Activated CD4-positive, alpha-beta T cell treated with anti-CD3 and anti-CD28 coated beads for 24 hours (primary cell): ENCODE measurements at regions not wholly inside any gene's neighbourhood (a gene's known extent, or its start where the extent isn't known, plus 50 kb on each side); places are given as distances from the start of the nearest gene placed in this dataset.

Source experiments
- DNase-seq, 2 donors: peaks; one replicate each; pipeline ENCODE4 v3.0.0-alpha.2; 2020; ENCODE audit warnings: low read depth in 2 of 2

GRCh38 chr9:79196606-79197005, 375.2 kb upstream of the TLE4 start:
- DNase-seq = no peak

- no peak for DNase-seq
Measured at GRCh38 chr9:79200336-79200735, 371.4 kb upstream of the TLE4 start.

- no peak for DNase-seq
Measured at GRCh38 chr9:79201636-79202035, 370.1 kb upstream of the TLE4 start.

GRCh38 chr9:79208791-79209396, 362.9 kb upstream of the TLE4 start:
- DNase-seq = no peak

- DNase-seq = no peak
Measured at GRCh38 chr9:79210541-79211243, 361.1 kb upstream of the TLE4 start.

GRCh38 chr9:79213417-79214125, 358.2 kb upstream of the TLE4 start:
- DNase-seq = no peak

GRCh38 chr9:79215821-79216220, 355.9 kb upstream of the TLE4 start:
- no peak for DNase-seq

GRCh38 chr9:79220251-79220650, 351.5 kb upstream of the TLE4 start:
- no peak for DNase-seq

GRCh38 chr9:79220666-79221065, 351.1 kb upstream of the TLE4 start:
- DNase-seq = no peak

GRCh38 chr9:79221084-79221483, 350.7 kb upstream of the TLE4 start:
- no peak for DNase-seq

GRCh38 chr9:79222483-79222882, 349.3 kb upstream of the TLE4 start:
- DNase-seq = no peak

- DNase-seq = no peak
Measured at GRCh38 chr9:79224672-79225433, 346.9 kb upstream of the TLE4 start.

GRCh38 chr9:79233542-79233941, 338.2 kb upstream of the TLE4 start:
- DNase-seq = no peak

GRCh38 chr9:79236466-79236865, 335.3 kb upstream of the TLE4 start:
- no peak for DNase-seq

GRCh38 chr9:79237861-79238260, 333.9 kb upstream of the TLE4 start:
- no peak for DNase-seq

- DNase-seq = no peak
Measured at GRCh38 chr9:79240774-79241173, 331.0 kb upstream of the TLE4 start.

GRCh38 chr9:79242489-79242888, 329.3 kb upstream of the TLE4 start:
- DNase-seq = no peak

- DNase-seq = no peak
Measured at GRCh38 chr9:79246170-79246569, 325.6 kb upstream of the TLE4 start.

- DNase-seq = no peak
Measured at GRCh38 chr9:79247021-79247420, 324.7 kb upstream of the TLE4 start.

GRCh38 chr9:79250806-79251205, 321.0 kb upstream of the TLE4 start:
- DNase-seq = no peak

- no peak for DNase-seq
Measured at GRCh38 chr9:79254900-79255650, 316.7 kb upstream of the TLE4 start.
